GM15510 (cell line): ENCODE measurements at regions not wholly inside any gene's neighbourhood (a gene's known extent, or its start where the extent isn't known, plus 50 kb on each side); places are given as distances from the start of the nearest gene placed in this dataset.
A peak's percentile ranks its signal among the peaks of the same experiment; 100 is the strongest.

Source experiments
- POLR2A ChIP-seq: IDR thresholded peaks from 3 replicates; pipeline ENCODE4 v1.6.1; 2011; ENCODE audit warnings: borderline replicate concordance; ENCODE audit not compliant: insufficient read length; ENCODE audit errors: extremely low read depth

DNA sequence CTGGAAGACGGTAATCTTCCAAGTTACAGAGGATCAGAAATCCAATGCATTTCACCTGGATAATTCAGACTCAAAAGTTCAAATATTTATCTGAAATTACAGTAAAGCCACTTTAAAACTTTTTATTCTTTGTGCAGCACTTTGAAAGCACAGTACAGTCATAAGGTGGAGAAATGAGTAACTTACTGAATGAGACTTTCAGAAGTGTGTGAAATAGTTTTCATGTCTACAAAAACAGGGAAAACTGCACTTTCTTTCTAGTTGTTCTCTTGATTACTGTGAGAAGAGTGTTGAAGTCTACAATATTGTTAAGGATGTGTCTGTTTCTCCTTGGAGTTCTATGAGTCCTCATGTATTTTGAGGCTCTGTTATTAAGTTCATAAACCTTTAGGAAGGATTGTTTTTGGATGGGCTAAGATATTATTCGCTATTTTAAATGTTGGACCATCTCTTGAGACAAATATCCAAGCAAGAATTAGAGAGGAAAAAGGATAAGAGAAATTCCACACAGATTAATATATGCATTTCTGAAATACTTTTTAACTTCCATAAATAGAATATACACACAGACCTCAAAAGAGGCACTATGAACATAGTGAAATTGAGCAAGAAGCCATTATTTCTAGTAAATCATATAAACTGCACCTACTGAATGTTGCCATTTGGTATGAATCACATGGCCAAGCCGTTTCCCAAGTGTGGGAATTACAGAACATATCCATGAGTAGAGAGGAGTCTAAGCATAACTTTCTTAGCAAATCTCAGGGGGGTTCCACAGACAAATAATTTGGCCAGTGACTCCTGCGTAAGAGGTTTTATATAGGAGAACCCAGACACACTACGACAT lies 83.6 kb upstream of the PLEKHM1 start:
- TF ChIP-seq POLR2A = no peak

DNA sequence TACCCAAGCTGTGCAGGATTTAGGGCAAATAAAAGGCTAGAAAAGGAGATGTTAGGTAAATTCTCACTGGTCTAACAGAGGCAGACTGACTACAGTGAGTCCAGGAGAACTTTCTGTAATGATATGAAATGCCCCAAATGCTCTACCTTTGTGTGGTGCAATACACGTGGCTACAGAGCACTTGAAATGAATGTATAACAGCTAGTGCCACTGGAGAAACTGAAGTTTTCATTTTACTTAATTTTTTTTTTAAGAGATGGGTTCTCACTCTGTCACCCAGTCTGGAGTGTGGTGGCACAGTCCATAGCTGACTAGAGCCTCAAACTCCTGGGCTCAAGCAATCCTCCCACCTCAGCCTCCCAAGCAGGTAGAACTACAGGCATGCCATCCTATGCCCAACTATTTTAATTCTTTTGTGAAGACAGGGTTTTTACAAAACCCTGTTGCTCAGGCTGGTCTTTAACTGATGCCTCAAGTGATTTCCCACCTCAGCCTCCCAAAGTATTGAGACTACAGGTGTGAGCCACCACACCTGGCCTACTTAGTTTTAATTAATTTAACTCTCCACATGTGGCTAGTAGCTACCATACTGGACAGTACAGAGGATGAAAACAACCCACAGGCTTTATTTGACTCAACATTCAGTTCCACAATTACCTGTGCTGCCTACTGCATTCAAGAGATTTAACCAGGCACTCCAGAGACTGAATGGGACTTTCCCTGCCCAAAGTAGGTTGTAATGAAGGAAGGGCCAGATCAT lies 84.8 kb upstream of the PLEKHM1 start:
- TF ChIP-seq POLR2A = no peak

DNA sequence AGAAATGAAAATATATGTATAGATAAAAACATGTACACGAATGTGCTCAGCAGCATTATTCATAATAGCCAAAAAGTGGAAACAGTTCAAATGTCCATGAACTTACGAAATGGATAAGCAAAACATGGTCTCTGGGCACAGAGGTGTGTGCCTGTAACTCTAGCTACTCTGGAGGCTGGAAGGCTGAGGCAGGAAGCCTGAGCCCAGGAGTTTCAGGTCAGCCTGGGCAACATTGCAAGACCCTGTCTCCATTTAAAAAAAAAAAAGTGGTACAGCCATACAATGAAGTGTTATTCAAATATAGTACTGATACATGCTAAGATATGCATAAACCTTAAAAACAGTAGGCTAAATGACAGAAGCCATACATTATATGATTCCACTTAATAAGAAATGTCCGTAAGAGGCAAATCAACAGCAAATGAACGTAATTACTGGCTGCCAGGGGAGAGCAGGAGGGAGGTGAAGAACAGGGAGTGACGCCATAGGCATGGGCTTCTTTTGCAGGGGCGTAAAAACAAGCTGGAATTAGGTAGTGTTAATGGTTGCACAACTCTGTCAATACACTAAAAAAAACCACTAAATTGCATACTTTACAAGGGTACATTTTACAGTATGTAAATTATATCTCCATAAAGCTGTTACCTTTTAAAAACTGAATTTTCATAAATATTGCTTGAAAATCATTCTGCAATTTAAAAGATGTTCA lies 87.2 kb upstream of the PLEKHM1 start:
- no peak for TF ChIP-seq POLR2A

DNA sequence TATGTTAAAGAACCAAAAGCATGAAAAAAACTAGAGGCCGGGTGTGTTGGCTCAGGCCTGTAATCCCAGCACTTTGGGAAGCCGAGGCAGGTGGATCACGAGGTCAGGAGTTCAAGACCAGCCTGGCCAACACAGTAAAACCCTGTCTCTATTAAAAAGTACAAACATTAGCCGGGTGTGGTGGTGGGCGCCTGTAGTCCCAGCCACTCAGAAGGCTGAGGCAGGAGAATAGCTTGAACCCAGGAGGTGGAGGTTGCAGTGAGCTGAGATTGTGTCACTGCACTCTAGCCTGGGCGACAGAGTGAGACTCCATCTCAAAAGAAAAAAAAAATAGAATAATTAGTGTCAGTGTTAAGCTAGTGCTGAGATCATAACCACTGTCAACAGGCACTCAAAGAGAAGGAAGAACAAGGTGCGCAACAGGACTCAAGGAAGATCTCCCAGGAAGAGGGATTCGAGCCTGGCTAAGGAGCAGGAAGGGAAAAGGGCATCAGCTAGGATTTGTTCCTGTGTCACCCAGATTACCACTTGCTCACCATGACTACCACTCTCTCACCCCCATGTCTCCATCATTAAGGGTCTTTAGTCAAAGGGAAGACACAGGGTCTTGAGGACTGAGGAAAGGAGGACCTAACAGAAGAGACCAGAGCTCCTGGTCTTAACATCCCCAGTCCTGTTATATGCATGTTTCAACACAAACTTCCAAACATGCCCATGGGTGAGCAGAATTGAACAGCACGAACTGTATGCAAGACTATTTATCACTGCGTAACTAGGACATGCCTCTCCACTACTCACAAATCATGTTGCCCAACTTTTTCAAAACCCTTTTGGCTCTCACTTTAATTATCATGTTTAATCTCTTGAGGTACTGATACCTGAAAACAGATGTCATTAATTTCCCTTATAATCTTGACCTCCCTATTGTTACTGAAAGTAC lies 88.3 kb upstream of the PLEKHM1 start:
- no peak for TF ChIP-seq POLR2A

DNA sequence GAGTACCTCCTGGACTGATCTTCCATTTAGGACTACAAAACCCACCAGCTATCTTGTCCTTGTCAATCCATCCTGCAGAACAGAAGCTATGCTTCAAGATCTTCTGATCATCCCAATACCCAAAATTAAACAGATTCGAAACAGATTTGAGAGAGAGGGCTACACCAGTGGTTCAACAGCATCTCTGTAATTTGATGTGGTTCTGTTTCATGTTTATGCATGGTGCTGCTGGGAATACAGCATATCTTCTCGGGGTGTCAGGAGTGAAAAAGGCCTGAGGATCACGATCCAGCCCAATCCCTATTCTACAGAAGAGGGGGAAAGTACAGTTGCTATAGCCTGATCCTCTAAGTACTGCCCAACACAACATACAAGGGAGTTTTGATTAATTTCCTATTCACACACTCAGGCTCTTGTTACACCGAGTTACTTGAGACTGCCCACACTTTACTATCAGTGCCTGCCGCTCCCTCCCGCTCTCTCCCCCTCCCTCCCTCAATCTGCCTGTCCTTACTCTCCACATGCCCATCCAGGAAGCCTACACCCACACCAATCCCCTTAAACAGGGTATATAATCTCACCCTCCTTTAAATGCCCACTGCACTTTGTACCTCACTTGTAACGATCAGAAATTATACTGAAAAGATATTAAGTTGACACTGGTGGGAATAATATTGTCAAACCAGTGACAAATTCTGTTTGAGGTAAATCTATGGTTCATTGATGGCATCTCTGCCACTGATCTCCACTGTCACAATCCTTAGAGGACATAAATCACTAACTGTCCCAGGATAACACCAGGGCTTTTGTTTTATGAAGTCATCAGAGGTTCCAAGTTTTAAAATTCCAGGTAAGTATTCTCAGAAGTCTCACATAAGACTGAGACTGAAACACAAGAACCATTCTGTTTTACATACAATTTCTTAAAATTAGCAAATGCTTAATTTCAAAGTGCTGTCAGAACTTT lies 89.3 kb upstream of the PLEKHM1 start:
- TF ChIP-seq POLR2A = no peak

DNA sequence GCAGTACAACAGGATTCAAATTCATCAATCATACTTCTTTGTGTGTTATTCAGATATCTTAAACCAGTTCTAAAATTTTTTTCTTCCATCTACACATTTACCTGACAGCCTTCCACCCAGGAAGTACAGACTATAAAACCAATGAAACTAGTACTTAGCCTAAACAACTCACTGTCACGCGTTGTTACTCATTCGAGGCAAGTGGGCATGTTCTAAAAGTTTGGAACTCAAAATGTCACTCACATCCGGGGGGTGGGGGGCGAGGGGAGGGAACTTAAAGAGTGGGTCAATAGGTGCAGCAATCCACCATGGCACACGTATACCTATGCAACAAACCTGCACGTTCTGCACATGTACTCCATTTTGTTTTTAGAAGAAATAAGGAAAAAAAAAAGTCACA lies 90.4 kb upstream of the PLEKHM1 start:
- TF ChIP-seq POLR2A = no peak

DNA sequence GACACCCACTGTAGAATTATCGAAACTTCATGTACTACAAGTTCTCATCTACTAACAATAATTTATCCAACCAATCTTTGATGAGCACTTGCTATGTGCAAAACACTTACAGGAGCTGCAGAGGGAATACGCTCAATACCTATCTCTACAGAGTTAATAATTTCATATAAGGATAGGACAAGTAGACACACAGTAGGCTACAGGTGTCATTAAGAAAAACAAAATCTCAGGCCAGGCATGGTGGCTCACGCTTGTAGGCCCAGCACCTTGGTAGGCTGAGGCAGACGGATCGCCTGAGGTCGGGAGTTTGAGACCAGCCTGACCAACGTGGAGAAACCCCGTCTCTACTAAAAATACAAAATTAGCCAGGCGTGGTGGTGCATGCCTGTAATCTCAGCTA lies 91.3 kb upstream of the PLEKHM1 start:
- no peak for TF ChIP-seq POLR2A

DNA sequence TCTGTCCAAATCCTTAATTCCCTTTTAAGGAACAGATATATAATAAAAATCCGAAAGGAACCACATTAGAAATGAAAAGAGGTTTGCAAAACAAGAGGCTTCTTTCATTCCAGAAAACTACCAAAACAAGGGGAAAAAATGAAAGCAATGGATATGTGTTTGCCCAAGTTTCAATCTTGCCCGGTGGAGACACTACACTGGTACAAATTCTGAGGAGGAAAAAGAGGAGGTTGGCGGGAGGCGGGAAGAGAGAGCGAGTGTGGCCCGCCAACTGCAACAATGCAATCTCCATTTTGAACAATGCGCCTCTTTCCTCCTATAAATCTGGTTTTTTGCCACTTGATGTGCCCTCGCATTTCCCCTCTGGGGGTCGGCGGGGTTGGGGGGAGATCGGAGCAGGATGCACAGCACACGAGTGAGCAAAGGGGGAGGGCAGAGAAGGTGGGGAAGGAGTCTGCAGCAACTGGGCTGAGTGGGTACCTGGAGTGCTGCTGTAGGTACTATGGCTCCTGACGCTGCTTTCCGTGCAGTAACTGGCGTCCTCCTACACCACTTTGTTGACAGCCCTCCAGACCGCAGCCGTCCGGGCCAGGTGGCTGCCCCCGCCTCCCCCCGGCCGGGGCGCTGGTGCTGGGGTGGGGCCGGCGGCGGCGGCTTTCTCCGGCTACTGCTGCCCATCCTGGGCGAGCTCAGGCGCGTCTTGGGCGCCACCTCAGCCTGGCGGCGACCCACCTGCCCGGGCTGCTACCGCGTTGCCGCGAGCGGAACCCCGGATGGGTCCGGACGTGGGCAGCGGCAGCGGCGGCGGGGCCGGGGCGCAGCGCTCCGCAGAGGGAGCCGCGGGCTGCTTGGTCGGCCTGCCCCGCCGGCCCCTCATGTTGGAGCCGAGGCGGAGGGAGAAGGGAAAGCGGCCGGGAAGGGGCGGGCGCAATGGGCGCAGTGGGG lies 93.8 kb upstream of the PLEKHM1 start:
- peak; percentile 63 for TF ChIP-seq POLR2A

DNA sequence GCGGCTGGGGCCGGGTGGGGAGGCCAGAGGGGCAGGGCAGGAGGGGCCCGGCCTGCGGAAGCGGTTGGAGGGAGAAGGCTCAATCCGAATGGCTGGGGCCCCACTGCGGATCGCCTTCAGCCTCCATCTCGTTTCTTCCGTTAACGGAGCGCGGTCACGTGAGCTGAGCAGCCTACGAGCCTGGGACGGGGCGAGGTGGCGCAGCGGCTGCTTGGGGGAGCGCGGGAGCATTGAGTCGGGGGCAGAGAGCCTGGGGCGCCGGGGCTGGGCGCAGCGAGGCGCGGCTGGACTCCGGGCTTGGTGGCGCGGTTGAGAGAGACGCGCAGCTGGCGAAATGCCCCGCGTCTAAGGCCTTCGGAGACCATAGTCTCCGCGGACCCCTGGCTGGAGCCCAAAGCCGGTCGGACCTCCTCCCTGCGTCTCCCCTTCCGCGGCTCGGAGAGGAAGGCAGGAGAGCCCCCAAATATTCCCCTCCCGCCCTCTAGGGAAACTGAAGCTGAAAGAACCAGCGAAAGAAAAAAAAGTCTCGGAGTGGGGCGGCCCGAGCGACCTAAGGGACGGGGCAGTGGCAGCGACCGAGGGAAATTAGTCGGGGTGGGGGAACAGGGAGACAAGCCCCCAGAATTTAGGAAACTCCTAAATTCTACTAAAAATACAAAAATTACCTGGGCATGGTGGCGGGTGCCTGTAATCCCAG lies 94.7 kb upstream of the PLEKHM1 start:
- TF ChIP-seq POLR2A = peak; percentile 66

DNA sequence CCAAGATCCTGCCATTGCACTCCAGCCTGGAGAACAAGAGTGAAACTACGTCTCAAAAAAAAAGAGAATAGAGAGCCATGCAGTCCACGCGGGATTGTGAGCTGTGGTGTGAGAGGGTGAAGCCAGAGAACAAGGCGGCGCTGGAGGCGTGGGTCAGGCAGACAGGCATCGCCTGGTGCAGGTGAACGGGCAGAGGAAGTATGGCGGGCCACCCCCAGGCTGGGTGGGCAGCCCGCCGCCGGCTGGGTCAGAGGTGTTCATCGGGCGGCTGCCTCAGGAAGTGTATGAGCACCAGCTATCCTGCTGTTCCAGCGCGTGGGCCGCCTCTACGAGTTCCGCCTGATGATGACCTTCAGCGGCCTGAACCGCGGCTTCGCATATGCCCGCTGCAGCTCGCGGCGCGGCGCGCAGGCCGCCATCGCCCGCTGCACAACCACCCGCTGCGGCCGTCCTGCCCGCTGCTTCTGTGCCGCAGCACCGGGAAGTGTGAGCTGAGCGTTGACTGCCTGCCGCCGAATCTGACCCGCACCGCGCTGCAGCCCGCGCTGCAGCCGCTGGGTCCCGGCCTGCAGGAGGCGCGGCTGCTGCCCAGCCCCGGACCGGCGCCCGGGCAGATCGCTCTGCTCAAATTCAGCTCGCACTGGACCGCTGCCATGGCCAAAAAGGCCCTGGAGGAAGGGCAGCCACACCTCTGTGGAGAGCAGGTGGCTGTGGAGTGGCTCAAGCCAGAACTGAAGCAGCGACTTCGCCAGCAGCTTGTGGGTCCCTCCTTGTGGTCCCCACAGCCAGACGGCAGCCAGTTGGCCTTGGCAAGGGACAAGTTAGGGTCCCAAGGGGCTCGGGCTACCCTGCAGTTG lies 95.5 kb upstream of the PLEKHM1 start:
- TF ChIP-seq POLR2A = peak; percentile 38

DNA sequence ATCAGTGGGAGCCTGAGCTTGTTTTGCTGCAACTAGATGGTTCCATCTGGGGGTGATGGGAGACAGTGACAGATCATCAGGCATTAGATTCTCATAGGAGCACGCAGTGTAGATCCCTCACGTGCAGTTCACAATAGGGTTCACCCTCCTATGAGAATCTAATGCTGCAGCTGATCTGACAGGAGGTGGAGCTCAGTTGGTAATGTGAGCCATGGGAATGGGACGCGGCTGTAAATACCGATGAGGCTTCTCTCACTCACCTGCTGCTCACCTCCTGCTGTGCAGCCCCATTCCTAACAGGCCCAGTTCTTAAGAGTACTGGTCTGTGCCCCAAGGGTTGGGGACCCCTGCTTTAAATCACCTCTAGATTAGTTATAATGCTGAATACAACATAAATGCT lies 137.5 kb upstream of the PLEKHM1 start:
- TF ChIP-seq POLR2A = no peak
